A673 (cell line): ENCODE measurements at regions not wholly inside any gene's neighbourhood (a gene's known extent, or its start where the extent isn't known, plus 50 kb on each side); places are given as distances from the start of the nearest gene placed in this dataset.

Experiments used
- EZH2 ChIP-seq: fragments of 200-600 bp; sonication (generic); IDR thresholded peaks from 2 replicates; pipeline ENCODE4 v1.6.1; 2017; ENCODE audit warnings: borderline replicate concordance, low read depth, mild to moderate bottlenecking, mixed read lengths, antibody characterized with exemption, low read length; ENCODE audit not compliant: poor library complexity, severe bottlenecking
- TF ChIP-seq, protein P1 (sequence below): fragments of 300-800, 200-600 bp; sonication (generic); conservative IDR thresholded peaks from 2 replicates; pipeline ENCODE4 v1.5.1; 2017; ENCODE audit warnings: low read depth, mild to moderate bottlenecking, antibody characterized with exemption, low read length, moderate library complexity, mixed read lengths

DNA sequence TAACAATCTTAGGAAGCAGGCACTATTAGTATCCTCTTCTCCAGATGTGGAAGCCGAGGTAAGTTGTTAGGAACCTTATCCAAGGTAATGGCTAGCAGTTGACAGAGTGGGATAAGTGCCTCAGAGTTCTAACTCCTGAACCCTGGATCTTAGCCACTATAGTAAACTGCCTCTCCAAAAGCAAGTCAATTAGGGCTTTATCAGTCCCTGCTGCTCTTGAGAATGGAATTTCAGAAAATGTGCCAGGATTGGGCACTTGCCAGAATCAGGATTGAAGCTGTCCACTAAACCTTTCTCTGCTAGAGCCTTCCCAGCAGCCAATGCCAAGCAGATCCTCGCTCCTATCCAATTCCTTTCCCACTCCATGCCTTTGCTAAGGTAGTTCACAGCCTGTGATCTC, 777.5 kb upstream of the POM121L12 start:
- TF ChIP-seq, protein P1, sequence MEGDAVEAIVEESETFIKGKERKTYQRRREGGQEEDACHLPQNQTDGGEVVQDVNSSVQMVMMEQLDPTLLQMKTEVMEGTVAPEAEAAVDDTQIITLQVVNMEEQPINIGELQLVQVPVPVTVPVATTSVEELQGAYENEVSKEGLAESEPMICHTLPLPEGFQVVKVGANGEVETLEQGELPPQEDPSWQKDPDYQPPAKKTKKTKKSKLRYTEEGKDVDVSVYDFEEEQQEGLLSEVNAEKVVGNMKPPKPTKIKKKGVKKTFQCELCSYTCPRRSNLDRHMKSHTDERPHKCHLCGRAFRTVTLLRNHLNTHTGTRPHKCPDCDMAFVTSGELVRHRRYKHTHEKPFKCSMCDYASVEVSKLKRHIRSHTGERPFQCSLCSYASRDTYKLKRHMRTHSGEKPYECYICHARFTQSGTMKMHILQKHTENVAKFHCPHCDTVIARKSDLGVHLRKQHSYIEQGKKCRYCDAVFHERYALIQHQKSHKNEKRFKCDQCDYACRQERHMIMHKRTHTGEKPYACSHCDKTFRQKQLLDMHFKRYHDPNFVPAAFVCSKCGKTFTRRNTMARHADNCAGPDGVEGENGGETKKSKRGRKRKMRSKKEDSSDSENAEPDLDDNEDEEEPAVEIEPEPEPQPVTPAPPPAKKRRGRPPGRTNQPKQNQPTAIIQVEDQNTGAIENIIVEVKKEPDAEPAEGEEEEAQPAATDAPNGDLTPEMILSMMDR = no peak
- no peak for TF ChIP-seq EZH2
